HFF-Myc (cell line): ENCODE measurements at regions not wholly inside any gene's neighbourhood (a gene's known extent, or its start where the extent isn't known, plus 50 kb on each side); places are given as distances from the start of the nearest gene placed in this dataset.

ENCODE experiments used
- DNase-seq: peaks from one replicate; pipeline ENCODE4 v3.0.0-alpha.2; 2011; ENCODE audit warnings: low read depth; ENCODE audit errors: extremely low read depth
- H3K4me3 ChIP-seq: replicated peaks from 2 replicates; pipeline ENCODE4 v1.5.1; 2011; ENCODE audit warnings: low read depth, mild to moderate bottlenecking, control low read depth, low read length
- TF ChIP-seq, protein P1 (sequence below): IDR thresholded peaks from 2 replicates; pipeline ENCODE4 v1.5.1; 2012; ENCODE audit warnings: mild to moderate bottlenecking, low read depth, low read length, control low read depth; ENCODE audit errors: missing control alignments

DNA sequence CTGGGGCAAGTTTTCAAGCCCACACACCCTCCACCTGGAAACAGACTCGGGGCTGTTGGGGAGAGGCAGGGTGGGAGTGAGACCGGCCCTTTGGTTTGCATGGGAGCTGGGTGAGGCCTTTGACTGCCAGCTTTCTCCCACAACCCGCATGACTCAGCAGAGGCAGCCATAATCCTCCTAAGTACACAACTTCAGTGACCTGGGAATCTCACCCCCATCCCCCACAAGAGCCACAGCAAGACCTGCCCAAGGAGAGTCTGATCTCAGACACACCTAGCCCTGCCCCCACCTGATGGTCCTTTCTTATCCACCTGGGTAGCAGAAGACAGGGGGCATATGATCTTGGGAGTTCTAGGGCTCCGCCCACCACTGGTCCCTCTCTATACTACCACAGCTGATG, 1615.4 kb downstream of the EFNB2 start:
- TF ChIP-seq, protein P1, sequence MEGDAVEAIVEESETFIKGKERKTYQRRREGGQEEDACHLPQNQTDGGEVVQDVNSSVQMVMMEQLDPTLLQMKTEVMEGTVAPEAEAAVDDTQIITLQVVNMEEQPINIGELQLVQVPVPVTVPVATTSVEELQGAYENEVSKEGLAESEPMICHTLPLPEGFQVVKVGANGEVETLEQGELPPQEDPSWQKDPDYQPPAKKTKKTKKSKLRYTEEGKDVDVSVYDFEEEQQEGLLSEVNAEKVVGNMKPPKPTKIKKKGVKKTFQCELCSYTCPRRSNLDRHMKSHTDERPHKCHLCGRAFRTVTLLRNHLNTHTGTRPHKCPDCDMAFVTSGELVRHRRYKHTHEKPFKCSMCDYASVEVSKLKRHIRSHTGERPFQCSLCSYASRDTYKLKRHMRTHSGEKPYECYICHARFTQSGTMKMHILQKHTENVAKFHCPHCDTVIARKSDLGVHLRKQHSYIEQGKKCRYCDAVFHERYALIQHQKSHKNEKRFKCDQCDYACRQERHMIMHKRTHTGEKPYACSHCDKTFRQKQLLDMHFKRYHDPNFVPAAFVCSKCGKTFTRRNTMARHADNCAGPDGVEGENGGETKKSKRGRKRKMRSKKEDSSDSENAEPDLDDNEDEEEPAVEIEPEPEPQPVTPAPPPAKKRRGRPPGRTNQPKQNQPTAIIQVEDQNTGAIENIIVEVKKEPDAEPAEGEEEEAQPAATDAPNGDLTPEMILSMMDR, result no peak
- DNase-seq, result no peak
- H3K4me3 ChIP-seq, result no peak overlapping the region

DNA sequence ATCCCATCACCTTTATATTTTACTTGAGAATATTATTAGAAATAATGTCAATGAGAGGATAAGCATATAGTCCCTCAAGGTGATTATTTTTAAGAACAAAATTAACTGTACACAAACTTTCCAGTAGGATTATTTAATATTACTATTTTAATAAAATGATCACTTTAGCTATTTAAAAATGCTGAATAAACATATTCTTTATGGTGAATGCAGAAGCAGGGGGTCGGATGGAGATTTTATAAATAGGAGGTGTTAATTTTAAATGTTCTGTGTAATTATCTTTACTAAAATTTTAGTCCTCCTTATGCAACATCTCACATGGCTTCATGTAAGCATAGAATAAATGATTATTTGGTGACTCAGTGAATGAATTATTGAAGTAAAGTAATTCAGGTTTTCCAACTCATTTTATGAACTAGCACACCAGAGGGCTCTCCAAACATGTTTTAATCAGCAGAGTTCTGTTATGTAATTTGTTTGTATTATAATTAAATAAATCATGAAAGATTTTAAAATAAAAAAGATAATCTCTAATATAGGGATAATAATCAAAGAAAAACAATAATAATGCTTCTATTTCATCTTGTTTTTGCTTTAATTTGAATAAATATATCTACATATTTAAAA, 1635.2 kb downstream of the EFNB2 start:
- no peak overlapping the region for H3K4me3 ChIP-seq
- TF ChIP-seq, protein P1, result no peak
- DNase-seq, result no peak

DNA sequence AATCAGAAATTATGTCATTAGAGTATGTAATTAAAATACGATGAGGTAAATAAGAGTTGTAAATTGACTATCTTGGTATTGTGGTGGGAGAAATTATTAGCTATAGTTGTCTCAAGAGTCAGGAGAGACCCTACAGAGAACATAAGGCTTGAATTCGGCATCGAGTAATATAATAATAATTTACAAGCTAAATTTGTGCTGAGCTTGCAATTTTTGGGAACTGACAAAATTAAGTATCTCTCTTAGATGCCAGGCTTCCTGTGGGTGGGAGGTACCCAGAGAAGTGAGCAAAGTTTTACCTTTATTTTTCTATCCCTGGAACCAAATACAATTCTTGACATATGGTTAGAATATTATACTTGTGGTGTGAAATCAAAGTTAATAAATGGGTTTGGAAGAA, 1637.0 kb downstream of the EFNB2 start:
- H3K4me3 ChIP-seq, result no peak overlapping the region
- no peak for DNase-seq
- TF ChIP-seq, protein P1, result no peak

DNA sequence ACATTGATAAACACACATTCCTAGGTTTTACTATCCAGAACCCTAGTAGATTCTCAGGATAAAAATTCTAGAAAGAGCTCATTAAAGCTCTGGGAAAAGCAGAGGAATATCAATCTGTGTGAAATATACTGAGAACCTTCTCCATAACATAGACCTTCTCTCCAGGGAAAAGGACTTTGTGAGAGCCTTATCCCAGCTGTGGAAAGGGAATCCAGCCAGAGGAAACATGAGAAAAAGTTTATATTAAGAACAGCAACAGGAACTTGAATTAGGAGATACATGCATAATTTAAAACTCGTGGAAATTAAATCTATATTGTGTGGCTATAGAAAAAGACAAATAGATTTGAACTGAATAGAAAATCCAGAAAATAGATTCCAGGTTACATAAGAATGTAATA, 1639.9 kb downstream of the EFNB2 start:
- no peak overlapping the region for H3K4me3 ChIP-seq
- TF ChIP-seq, protein P1, result no peak
- DNase-seq, result no peak

DNA sequence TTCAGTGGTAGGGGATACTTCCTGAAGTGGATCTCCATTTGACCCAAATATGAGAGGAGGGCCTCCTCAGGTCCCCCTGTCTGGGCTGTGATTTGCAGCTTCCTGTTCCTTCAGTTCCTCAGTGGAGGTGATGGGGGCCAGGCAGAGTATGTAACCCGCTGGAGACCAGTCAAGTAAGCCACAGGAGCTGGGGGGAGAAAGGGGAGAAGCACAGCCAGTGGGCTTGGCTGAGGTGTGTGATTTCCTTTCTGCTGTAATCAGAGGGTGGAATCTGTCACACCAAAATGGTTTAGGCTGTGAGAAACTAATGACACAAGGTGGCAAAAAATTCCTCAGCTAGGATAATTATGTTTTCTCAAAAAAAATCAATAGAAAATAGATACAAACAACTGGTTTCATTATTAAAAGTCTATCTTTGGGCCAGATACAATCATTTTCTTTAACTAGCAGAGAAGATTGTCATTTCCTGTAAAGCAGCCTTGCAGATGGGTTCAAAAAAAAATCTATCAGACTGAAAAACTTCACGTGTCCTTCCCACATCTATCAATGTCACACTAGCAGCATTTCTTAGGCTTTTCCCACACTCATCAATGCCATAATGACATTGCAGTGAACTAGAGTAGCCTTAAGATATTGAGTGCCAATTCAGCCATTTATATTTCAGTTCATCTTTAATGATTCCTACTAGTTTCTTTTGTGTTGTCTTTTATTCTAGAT, 1660.3 kb downstream of the EFNB2 start:
- no peak overlapping the region for H3K4me3 ChIP-seq
- no peak for DNase-seq
- TF ChIP-seq, protein P1, result no peak

DNA sequence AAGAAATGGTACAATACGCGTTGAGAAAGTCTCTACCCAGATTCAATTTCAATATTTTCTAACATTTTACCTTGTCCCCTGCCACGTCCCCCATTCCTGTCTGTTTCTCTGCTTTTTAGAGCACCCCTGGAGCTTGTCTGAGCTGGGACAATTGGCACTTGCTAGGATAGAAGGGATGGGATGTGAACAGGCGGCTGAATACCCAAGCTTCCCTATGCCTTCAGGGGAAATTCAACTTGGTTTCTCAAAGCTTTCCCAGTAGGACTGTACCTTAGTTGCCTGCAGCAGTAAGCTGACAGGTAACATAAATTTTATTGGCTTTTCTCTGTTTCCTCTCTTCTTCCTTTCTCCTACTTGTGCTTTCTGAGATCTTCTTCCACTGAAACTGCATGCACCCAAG, 1663.3 kb downstream of the EFNB2 start:
- TF ChIP-seq, protein P1, result no peak
- no peak overlapping the region for H3K4me3 ChIP-seq
- no peak for DNase-seq
